WTC11 (cell line): ENCODE measurements at regions not wholly inside any gene's neighbourhood (a gene's known extent, or its start where the extent isn't known, plus 50 kb on each side); places are given as distances from the start of the nearest gene placed in this dataset.

Source experiments
- ATAC-seq: fragments of 200-7000 bp; cut with Tn5 transposase; 2 replicates; pipeline ENCODE4 v1.10.0; 2021; ENCODE audit warnings: mild to moderate bottlenecking, moderate library complexity
- CTCF ChIA-PET: fragments of 300-600 bp; sonication (Branson Sonifier 250); formaldehyde crosslinking; loops from one replicate; lab custom pipeline; 2021; ENCODE audit warnings: antibody characterized with exemption; lab: Charles Lee
- POLR2A ChIA-PET: fragments of 350-600 bp; sonication (Branson Sonifier 250); formaldehyde crosslinking; loops from one replicate; lab custom pipeline; 2021; ENCODE audit warnings: antibody characterized with exemption; lab: Charles Lee
- DNase-seq: peaks from one replicate; pipeline ENCODE4 v3.0.0; 2021; ENCODE audit warnings: low spot score
- H3K27ac Mint-ChIP-seq: 2 replicates; pipeline ENCODE4 v1.8.0; 2021; ENCODE audit warnings: mixed read lengths
- H3K27me3 Mint-ChIP-seq: 2 replicates; pipeline ENCODE4 v1.8.0; 2021; ENCODE audit warnings: low read depth, mild to moderate bottlenecking, moderate library complexity, mixed read lengths
- H3K36me3 Mint-ChIP-seq: 2 replicates; pipeline ENCODE4 v1.8.0; 2021; ENCODE audit warnings: mixed read lengths
- H3K4me1 Mint-ChIP-seq: 2 replicates; pipeline ENCODE4 v1.8.0; 2022; ENCODE audit warnings: mixed read lengths
- H3K4me3 Mint-ChIP-seq: 2 replicates; pipeline ENCODE4 v1.8.0; 2021; ENCODE audit warnings: mild to moderate bottlenecking, moderate library complexity, mixed read lengths
- H3K9me3 Mint-ChIP-seq: 2 replicates; pipeline ENCODE4 v1.8.0; 2021; ENCODE audit warnings: mixed read lengths
- CBFB ChIP-seq: sonication (generic); formaldehyde crosslinking; IDR thresholded peaks from 2 replicates; pipeline ENCODE4 v1.8.1; 2022; ENCODE audit warnings: mild to moderate bottlenecking, low read depth, missing genetic modification reagents
- CREB1 ChIP-seq: sonication (generic); formaldehyde crosslinking; IDR thresholded peaks from 2 replicates; pipeline ENCODE4 v1.8.0; 2023; ENCODE audit warnings: mild to moderate bottlenecking, missing genetic modification reagents
- CREM ChIP-seq: sonication (generic); formaldehyde crosslinking; IDR thresholded peaks from 2 replicates; pipeline ENCODE4 v1.8.1; 2022; ENCODE audit warnings: mild to moderate bottlenecking, missing genetic modification reagents, moderate library complexity
- ELF4 ChIP-seq: sonication (generic); formaldehyde crosslinking; IDR thresholded peaks from 2 replicates; pipeline ENCODE4 v1.8.1; 2022; ENCODE audit warnings: low read depth, mild to moderate bottlenecking, moderate library complexity, missing genetic modification reagents
- ERG ChIP-seq: fragments of 250-450 bp; sonication (Bioruptor Pico); IDR thresholded peaks from 2 replicates; pipeline ENCODE4 v1.8.0; 2021; ENCODE audit warnings: mild to moderate bottlenecking
- GABPB1 ChIP-seq: sonication (generic); formaldehyde crosslinking; IDR thresholded peaks from 2 replicates; pipeline ENCODE4 v1.8.1; 2023; ENCODE audit warnings: mild to moderate bottlenecking, missing genetic modification reagents
- GRHL2 ChIP-seq: fragments of 250-450 bp; sonication (Bioruptor Pico); IDR thresholded peaks from 2 replicates; pipeline ENCODE4 v1.8.0; 2022; ENCODE audit warnings: mild to moderate bottlenecking, moderate library complexity; ENCODE audit not compliant: insufficient replicate concordance, severe bottlenecking
- GTF2I ChIP-seq: fragments of 250-450 bp; sonication (Bioruptor Pico); conservative IDR thresholded peaks from 2 replicates; pipeline ENCODE4 v1.4.0; 2021; ENCODE audit warnings: mild to moderate bottlenecking
- MAX ChIP-seq: sonication (generic); formaldehyde crosslinking; IDR thresholded peaks from 2 replicates; pipeline ENCODE4 v1.8.0; 2022; ENCODE audit warnings: mild to moderate bottlenecking, missing genetic modification reagents
- MYBL2 ChIP-seq: sonication (generic); formaldehyde crosslinking; IDR thresholded peaks from 2 replicates; pipeline ENCODE4 v1.8.1; 2023; ENCODE audit warnings: mild to moderate bottlenecking, moderate library complexity, missing genetic modification reagents
- NFATC4 ChIP-seq: fragments of 250-450 bp; sonication (Bioruptor Pico); IDR thresholded peaks from 2 replicates; pipeline ENCODE4 v1.9.0; 2021; ENCODE audit warnings: mild to moderate bottlenecking
- PRDM15 ChIP-seq: sonication (generic); formaldehyde crosslinking; IDR thresholded peaks from 2 replicates; pipeline ENCODE4 v1.8.0; 2022; ENCODE audit warnings: missing genetic modification reagents
- RORB ChIP-seq: fragments of 250-450 bp; sonication (Bioruptor Pico); IDR thresholded peaks from 2 replicates; pipeline ENCODE4 v1.9.0; 2021; ENCODE audit warnings: mild to moderate bottlenecking
- SOX15 ChIP-seq: fragments of 250-450 bp; sonication (Bioruptor Pico); IDR thresholded peaks from 2 replicates; pipeline ENCODE4 v1.9.0; 2021; ENCODE audit warnings: mild to moderate bottlenecking
- TCF7 ChIP-seq: sonication (generic); formaldehyde crosslinking; IDR thresholded peaks from 2 replicates; pipeline ENCODE4 v1.8.0; 2022; ENCODE audit warnings: mild to moderate bottlenecking, low read depth, missing genetic modification reagents, moderate library complexity
- USF2 ChIP-seq: sonication (generic); formaldehyde crosslinking; IDR thresholded peaks from 2 replicates; pipeline ENCODE4 v1.8.1; 2023; ENCODE audit warnings: mild to moderate bottlenecking, missing genetic modification reagents, moderate library complexity
- ZBTB21 ChIP-seq: sonication (generic); formaldehyde crosslinking; IDR thresholded peaks from 2 replicates; pipeline ENCODE4 v1.8.1; 2023; ENCODE audit warnings: mild to moderate bottlenecking, missing genetic modification reagents, borderline replicate concordance
- ZNF121 ChIP-seq: sonication (generic); formaldehyde crosslinking; IDR thresholded peaks from 2 replicates; pipeline ENCODE4 v1.8.0; 2023; ENCODE audit warnings: missing genetic modification reagents
- ZNF232 ChIP-seq: sonication (generic); formaldehyde crosslinking; IDR thresholded peaks from 2 replicates; pipeline ENCODE4 v1.8.0; 2022; ENCODE audit warnings: mild to moderate bottlenecking, missing genetic modification reagents
- ZNF396 ChIP-seq: fragments of 250-450 bp; sonication (Bioruptor Pico); IDR thresholded peaks from 2 replicates; pipeline ENCODE4 v1.8.0; 2021; ENCODE audit warnings: mild to moderate bottlenecking, moderate library complexity, borderline replicate concordance
- ZNF512 ChIP-seq: sonication (generic); formaldehyde crosslinking; IDR thresholded peaks from 2 replicates; pipeline ENCODE4 v1.8.1; 2022; ENCODE audit warnings: missing genetic modification reagents, borderline replicate concordance

- no peaks in the 10 kb centered on the region for H3K36me3 Mint-ChIP-seq
- peaks cover 8% of the 10 kb centered on the region for H3K4me1 Mint-ChIP-seq
- H3K27me3 Mint-ChIP-seq, result no peaks in the 10 kb centered on the region
- H3K27ac Mint-ChIP-seq, result no peak overlapping the region
- ATAC-seq (no peak), DNase-seq (no peak)
- H3K4me3 Mint-ChIP-seq, result no peak overlapping the region
- ChIA-PET CTCF (no interaction called here), POLR2A (no interaction called here)
- no peaks in the 10 kb centered on the region for H3K9me3 Mint-ChIP-seq
- no peak for TF ChIP-seq MAX
- no peak for TF ChIP-seq TCF7 (CRISPR knock-in tag)
- TF ChIP-seq GABPB1 (CRISPR knock-in tag), result no peak
- TF ChIP-seq CBFB (CRISPR knock-in tag), result no peak
- no peak for TF ChIP-seq ZNF512 (CRISPR knock-in tag)
- no peak for TF ChIP-seq ERG (CRISPR knock-in tag)
- TF ChIP-seq ZNF232, result no peak
- TF ChIP-seq ZNF396 (CRISPR knock-in tag), result no peak
- no peak for TF ChIP-seq RORB
- no peak for TF ChIP-seq CREB1 (CRISPR knock-in tag)
- TF ChIP-seq MYBL2 (CRISPR knock-in tag), result no peak
- TF ChIP-seq GRHL2 (CRISPR knock-in tag), result no peak
- no peak for TF ChIP-seq USF2
- TF ChIP-seq GTF2I, result no peak
- no peak for TF ChIP-seq CREM (CRISPR knock-in tag)
Measured at GRCh38 chr6:91982559-91982958, 1395.7 kb upstream of the MAP3K7 start.

- ChIA-PET POLR2A (no interaction called here), CTCF (no interaction called here)
- DNase-seq, result no peak
- TF ChIP-seq SOX15 (CRISPR knock-in tag) (no peak), ZNF121 (CRISPR knock-in tag) (no peak), PRDM15 (no peak), GTF2I (no peak), NFATC4 (CRISPR knock-in tag) (no peak), ZBTB21 (no peak), ELF4 (CRISPR knock-in tag) (no peak)
- ATAC-seq, result no peak
- no peak overlapping the region for H3K27ac Mint-ChIP-seq
- peaks cover 8% of the 10 kb centered on the region for H3K4me1 Mint-ChIP-seq
- peaks cover 15% of the 10 kb centered on the region for H3K36me3 Mint-ChIP-seq
- no peak overlapping the region for H3K4me3 Mint-ChIP-seq
- H3K27me3 Mint-ChIP-seq, result no peaks in the 10 kb centered on the region
- H3K9me3 Mint-ChIP-seq, result peaks cover 41% of the 10 kb centered on the region
Measured at GRCh38 chr6:91976797-91977196, 1389.9 kb upstream of the MAP3K7 start.
